T-helper 2 cell (primary cell): ENCODE measurements at regions not wholly inside any gene's neighbourhood (a gene's known extent, or its start where the extent isn't known, plus 50 kb on each side); places are given as distances from the start of the nearest gene placed in this dataset.

Experiments
- DNase-seq, 5 experiments: peaks; one replicate each; pipeline versions ENCODE4 v3.0.0 to v3.0.0-alpha.2; 2012 to 2022

DNA sequence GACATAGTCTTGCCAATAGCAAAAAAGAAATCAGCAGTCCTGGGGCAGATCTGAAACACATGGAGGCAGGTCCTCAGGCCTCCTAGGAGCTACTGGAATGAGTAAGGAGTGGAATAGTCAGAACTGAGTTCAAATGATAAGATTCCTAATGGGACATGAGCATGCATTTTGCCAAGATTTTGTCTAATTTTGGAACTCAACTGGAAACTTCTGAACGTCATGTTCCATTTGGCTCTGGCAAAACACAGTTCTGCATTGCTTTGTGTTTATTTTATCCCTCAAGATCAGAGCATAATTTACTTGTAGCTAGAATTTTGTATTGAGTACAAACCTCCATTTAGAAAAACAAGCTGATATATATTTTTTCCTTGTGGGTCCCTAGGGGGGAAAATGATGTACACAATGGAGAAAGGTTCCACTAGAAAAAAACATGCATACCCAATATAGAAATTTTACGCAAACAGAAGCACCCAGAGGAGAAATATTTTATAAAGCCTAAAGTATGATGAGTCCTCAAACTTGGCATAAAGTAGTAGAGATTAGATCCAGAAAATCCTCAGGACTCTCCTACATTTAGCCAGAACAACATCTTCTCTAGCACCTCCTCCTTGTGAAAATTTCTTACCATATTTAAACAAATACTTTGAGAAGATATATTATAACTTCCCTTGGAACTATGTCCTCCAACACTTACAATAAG, 149.0 kb upstream of the SERP2 start:
- DNase-seq, result no peak

DNA sequence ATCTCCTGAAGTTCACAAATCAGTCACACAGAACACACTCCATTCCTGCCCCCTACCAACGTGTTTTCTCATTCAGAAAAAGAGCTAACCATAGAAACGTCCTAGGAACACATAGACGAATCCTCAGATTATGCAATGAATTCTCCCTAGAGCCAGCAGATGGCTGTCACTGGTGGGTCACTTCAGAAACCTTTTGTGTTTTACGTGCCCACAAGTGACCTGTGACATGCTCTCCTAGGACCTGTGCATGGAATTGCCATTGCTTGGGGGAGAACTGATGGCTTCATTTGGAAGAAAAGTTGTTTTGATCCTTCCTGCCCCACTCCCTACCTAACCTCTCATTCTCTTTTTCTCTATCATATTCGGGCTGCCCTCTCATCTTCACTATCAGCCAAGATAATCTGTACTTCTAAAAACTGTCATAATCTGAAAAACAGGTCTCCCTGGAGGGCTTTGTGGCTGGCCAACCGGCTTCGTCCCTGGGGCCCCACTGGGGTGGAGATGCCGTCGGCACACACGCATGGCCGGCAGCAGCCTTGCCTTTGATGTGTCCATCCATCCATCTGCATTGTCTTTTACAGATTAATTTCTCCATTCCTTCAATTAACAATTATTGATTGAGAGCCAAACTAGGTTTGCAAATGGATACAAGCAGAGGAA, 144.1 kb upstream of the SERP2 start:
- DNase-seq, result no peak

DNA sequence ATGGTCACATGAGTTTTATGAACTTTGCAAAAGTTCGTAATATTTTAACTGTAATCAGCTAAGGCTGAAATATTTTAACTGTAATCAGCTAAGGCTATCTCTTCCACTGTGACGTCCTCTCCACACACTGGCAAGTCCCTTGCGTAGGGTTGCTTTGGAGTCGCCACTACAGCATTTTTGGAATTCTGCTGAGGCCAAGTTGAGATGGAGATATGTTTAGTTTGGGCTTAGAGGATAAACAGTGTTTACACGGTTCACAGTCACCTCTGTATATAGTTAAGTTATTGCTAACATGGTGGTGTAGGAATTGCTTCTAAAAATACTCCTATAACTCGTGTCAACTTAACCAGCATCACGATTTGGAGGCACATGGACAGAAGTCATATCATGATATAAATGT, 143.6 kb upstream of the SERP2 start:
- DNase-seq, result no peak

DNA sequence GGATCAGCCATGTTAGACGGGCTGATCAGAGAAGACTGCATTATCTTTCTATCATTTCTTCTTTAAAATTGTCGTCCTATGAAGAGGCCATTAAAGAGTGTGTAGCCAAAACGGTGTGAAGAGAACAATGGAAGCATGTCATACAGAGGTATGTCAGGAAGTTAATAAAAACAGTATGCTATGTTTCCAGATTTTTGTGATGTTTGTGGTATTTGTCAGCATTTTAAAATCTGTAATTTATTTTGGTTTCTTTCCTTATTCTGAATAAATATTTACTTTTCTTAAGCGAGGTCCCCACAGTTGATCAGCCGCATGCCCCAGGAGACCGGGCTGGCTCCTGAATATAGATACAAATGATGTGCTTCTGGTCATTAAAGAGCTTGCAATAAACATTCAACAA, 142.9 kb upstream of the SERP2 start:
- DNase-seq, result no peak

- DNase-seq, result no peak
Observed at GRCh38 chr13:44231786-44232516, 141.7 kb upstream of the SERP2 start.

GRCh38 chr13:44232774-44233173, 140.8 kb upstream of the SERP2 start:
- no peak for DNase-seq

- no peak for DNase-seq
Observed at GRCh38 chr13:44234566-44234965, 139.1 kb upstream of the SERP2 start.

DNA sequence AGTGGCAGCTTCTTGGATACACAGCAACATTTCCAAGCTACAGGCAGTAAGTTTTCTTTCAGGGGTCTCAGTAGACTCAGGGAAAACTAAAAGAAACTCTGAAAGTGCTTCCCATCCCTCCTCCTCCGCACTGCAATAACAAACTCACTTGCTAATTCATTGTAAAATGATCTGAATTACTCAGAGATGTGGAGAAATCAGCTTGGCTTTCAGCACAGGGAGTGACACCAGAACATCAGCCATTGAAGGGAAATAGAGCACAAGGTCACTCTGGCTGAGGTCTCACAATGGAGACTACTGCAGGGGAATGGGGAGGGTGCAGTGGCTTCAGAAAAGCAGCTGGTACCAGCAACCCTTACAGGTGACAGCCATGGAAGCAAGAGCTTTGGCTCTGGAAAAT, 137.3 kb upstream of the SERP2 start:
- no peak for DNase-seq

DNA sequence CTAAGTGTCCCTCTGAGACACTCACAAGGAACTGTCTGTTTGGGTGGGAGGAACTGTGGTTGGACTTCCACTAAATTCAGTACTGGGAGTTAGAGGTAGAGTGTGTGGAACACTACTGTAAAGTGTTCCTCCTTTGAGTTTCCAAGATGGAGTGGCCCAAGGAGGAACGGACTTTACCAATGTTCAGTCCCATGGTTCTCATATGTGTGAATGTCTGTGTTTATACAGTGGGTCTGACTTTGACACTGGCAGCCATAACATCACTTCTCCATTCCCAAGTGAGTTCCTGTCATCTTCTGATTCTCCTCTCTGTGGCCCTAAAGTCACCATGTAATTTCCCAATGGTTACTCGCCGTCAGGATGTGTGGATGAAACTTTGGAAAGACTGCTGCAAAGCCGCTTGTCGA, 136.8 kb upstream of the SERP2 start:
- no peak for DNase-seq

DNA sequence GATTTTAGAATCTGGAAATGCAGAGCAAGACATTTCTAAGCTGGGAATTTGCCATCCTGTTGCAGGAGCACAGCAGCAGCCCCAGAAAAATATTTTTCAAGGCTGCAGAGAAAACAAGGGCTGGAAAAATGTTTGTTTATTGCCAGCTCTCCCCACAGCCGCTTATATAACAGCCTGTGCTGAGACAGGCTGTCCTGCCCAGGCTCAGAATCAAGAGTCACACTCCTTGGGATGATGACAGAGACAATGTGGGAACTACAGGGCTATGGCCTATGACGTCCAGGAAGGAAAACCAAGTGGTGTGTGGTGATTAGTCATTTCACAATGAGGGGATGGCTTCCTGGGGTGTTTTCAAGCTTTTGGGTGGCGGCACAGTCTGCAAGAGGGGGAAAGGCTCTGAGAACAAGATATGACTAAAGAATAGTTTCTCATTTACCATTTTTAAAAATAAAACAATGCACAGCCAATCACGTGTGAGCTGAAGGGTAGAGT, 136.3 kb upstream of the SERP2 start:
- peak in 1 of 5 experiments; percentile 12 for DNase-seq

DNA sequence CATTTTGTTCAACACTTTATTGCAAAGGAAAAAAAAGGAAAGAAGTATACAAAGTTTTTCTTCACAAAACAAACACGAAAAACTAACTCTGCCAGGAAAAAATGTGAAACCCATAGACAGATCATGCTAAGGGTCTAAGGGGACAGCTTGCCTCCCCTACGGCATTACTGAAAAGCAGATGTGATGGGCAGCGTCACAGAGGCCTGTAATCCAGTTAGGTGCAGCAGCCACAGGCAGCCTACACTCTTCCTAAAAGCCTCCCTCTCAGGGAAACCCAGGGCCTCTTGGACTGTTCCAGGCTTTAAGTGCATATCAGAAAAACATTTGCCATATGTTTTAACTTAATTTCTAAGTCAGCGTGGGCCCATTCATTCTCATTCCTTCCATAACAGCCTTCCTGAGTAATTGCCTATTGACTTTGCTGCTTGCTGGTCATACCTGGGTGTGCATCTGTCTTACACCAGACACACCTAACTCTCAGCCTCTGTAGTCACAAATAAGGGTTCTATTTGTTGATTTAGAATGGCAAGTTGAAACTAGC, 135.7 kb upstream of the SERP2 start:
- DNase-seq, result no peak

DNA sequence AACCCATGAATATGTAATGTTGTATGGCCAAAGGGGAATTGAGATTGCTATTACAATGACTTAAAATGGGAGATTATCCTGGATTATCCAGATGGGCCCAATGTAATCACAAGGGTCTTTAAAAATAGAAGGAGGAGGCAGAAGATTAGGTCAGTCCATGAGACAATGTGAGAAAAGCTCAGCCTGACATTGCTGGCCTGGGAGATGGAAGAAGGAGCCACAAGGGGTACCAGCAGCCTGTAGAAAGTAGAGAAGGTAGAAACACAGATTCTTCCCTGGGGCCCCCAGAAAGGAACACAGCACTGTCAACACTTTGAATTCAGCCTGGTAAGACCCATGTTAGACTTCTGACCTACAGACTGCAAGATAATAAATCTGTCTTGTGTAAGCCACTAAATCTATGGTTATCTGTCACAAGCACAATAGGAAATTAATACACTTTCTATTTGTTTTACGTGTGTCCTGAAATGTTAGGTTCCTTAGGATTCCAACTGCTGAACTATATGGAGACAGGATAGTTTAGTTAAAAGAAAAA, 132.9 kb upstream of the SERP2 start:
- DNase-seq, result no peak

GRCh38 chr13:44241638-44242037, 132.0 kb upstream of the SERP2 start:
- DNase-seq, result no peak

DNA sequence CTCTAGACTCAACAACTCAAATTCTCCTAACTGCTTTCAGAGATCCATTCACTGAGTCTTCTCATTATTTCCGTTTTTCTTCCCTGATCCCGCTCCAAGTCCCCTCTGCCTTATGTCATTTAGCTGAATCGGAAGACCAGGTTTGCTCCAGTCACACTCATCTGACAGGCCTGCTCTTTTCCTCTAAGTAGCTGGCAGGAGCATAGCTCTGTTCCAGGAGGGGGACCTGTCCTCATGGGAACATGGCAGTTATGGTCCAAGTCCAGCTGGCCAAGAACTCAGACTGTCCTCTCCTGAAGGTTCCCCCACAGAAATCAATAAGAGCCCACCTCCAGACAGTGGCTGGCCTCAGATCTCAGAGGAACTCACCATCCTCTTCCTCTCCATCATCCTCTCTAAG, 130.9 kb upstream of the SERP2 start:
- DNase-seq, result no peak

DNA sequence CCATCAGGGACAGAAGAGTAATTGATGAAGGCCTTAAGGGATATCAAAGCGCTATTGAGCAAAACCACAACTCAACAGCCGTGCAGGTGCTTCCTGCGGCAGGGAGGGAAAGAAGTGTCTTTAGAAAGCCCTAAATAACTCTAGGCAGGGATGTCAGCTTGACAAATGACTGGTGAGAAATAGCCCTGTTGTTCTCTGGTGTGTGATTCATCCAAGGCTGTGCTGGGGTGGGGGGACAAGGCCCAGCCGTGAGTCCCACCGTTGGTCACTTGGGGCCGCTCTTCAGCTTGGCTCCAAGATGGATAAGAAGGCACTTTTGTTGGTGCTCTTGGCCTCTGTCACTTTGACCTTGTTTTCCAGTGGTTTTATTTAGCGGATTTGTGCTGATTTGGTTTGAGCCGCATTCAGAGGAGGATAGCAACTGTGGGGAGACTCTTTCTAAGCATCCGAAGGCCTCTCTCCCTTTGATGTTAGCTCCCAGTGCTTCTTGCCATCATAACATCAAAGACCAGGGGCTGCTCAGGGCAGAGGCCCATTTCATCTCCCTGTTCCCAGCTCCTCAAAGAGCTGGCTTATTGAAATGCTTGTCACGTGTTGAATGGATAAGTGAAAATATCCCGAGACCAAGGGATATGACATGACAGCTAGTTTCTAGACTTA, 130.3 kb upstream of the SERP2 start:
- DNase-seq, result no peak

DNA sequence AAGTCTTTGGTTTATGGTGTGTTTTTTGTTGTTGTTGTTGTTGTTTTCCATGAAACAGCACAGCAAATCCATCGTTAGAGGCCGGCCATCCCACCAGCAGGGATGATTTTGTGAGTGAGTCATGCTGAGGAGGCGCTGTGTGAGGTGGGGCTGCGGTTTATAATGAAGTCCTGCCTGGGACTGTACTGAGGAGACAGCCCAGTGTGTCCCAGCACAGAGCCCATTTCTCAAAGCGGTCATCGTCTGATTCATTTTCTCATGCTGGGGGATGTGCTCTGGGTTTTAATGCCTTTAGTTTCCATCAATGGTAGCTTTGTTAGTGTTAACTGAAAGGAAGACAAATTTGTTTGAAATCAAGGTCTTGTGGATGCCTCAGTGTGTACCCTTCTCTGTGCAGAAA, 129.3 kb upstream of the SERP2 start:
- no peak for DNase-seq

- DNase-seq, result no peak
Observed at GRCh38 chr13:44249431-44249836, 124.2 kb upstream of the SERP2 start.

- DNase-seq, result no peak
Observed at GRCh38 chr13:44252938-44253337, 120.7 kb upstream of the SERP2 start.

- DNase-seq, result no peak
Observed at GRCh38 chr13:44255771-44256364, 117.8 kb upstream of the SERP2 start.

DNA sequence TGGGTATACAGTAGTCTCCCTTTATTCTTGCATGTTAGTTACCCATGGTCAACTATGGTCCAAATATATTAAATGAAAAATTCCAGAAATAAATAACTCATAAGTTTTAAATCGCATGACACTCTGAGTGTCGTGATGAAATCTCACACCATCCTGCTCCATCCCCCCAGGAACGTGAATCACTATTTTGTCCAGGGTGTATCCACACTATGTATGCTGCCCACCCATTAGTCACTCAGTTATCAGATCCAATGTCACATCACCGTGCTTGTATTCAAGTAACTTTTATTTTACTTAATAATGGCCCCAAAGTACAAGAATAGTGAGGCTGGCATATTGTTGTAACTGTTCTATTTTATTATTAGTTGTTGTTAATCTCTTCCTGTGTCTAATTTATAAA, 115.8 kb upstream of the SERP2 start:
- DNase-seq, result no peak

- peak in 4 of 5 experiments; percentile 20 to 83 (median 53) for DNase-seq
Observed at GRCh38 chr13:44259045-44260027, 114.3 kb upstream of the SERP2 start.
